GM12878 (cell line): ENCODE measurements at regions not wholly inside any gene's neighbourhood (a gene's known extent, or its start where the extent isn't known, plus 50 kb on each side); places are given as distances from the start of the nearest gene placed in this dataset.

Experiments used
- GATAD2B ChIP-seq: fragments of 450-650 bp; conservative IDR thresholded peaks from 2 replicates; pipeline ENCODE4 v1.6.1; 2017; ENCODE audit warnings: low read depth, mild to moderate bottlenecking, moderate library complexity
- MTA3 ChIP-seq: IDR thresholded peaks from 2 replicates; pipeline ENCODE4 v1.6.1; 2012; ENCODE audit warnings: low read length, inconsistent platforms, borderline replicate concordance
- MYB ChIP-seq: fragments of 150-350 bp; IDR thresholded peaks from 2 replicates; pipeline ENCODE4 v1.6.1; 2014; ENCODE audit warnings: mild to moderate bottlenecking, low read depth, low read length, borderline replicate concordance
- SIN3A ChIP-seq: IDR thresholded peaks from 2 replicates; pipeline ENCODE4 v1.6.1; 2012; ENCODE audit warnings: low read depth, low read length, improper control_type of control experiment
- SMAD5 ChIP-seq: IDR thresholded peaks from 2 replicates; pipeline ENCODE4 v1.6.1; 2016; ENCODE audit warnings: antibody characterized with exemption, low read depth
- TBL1XR1 ChIP-seq: IDR thresholded peaks from 2 replicates; pipeline ENCODE4 v1.6.1; 2012; ENCODE audit warnings: low read depth, low read length, improper control_type of control experiment
- TF ChIP-seq, protein P1 (sequence below): fragments of 450-650 bp; IDR thresholded peaks from 2 replicates; pipeline ENCODE4 v1.6.1; 2018; ENCODE audit warnings: mild to moderate bottlenecking, low read depth, moderate library complexity; ENCODE audit not compliant: partially characterized antibody
- TF ChIP-seq, protein P2 (sequence below): IDR thresholded peaks from 2 replicates; pipeline ENCODE4 v1.6.1; 2012; ENCODE audit warnings: mild to moderate bottlenecking, low read depth, low read length

DNA sequence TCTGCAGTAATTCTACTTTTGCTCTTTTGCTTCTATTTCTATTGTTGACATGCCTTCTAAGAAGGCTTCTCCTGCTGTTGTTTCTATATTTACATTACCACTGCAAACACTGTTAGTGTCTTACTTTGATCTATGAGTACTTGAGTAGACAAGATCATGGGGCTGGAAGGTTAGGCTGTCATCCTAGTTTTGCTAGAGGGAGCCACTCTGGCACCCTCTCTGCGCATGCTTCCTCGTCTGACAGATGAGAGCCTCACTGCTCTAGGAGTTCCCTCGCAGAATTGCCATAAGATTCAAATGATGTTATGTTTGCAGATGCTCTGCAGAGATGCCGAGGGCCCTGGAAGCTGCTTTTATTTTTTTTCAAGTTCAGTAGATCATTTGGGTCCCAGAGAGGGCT is 185.6 kb downstream of the RNF144A start (continued):
- TF ChIP-seq, protein P1, sequence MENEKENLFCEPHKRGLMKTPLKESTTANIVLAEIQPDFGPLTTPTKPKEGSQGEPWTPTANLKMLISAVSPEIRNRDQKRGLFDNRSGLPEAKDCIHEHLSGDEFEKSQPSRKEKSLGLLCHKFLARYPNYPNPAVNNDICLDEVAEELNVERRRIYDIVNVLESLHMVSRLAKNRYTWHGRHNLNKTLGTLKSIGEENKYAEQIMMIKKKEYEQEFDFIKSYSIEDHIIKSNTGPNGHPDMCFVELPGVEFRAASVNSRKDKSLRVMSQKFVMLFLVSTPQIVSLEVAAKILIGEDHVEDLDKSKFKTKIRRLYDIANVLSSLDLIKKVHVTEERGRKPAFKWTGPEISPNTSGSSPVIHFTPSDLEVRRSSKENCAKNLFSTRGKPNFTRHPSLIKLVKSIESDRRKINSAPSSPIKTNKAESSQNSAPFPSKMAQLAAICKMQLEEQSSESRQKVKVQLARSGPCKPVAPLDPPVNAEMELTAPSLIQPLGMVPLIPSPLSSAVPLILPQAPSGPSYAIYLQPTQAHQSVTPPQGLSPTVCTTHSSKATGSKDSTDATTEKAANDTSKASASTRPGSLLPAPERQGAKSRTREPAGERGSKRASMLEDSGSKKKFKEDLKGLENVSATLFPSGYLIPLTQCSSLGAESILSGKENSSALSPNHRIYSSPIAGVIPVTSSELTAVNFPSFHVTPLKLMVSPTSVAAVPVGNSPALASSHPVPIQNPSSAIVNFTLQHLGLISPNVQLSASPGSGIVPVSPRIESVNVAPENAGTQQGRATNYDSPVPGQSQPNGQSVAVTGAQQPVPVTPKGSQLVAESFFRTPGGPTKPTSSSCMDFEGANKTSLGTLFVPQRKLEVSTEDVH: no peak
- TF ChIP-seq SMAD5 (no peak), TBL1XR1 (no peak), MTA3 (no peak), MYB (no peak), SIN3A (no peak), GATAD2B (no peak)
- TF ChIP-seq, protein P2, sequence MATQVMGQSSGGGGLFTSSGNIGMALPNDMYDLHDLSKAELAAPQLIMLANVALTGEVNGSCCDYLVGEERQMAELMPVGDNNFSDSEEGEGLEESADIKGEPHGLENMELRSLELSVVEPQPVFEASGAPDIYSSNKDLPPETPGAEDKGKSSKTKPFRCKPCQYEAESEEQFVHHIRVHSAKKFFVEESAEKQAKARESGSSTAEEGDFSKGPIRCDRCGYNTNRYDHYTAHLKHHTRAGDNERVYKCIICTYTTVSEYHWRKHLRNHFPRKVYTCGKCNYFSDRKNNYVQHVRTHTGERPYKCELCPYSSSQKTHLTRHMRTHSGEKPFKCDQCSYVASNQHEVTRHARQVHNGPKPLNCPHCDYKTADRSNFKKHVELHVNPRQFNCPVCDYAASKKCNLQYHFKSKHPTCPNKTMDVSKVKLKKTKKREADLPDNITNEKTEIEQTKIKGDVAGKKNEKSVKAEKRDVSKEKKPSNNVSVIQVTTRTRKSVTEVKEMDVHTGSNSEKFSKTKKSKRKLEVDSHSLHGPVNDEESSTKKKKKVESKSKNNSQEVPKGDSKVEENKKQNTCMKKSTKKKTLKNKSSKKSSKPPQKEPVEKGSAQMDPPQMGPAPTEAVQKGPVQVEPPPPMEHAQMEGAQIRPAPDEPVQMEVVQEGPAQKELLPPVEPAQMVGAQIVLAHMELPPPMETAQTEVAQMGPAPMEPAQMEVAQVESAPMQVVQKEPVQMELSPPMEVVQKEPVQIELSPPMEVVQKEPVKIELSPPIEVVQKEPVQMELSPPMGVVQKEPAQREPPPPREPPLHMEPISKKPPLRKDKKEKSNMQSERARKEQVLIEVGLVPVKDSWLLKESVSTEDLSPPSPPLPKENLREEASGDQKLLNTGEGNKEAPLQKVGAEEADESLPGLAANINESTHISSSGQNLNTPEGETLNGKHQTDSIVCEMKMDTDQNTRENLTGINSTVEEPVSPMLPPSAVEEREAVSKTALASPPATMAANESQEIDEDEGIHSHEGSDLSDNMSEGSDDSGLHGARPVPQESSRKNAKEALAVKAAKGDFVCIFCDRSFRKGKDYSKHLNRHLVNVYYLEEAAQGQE: no peak
